ENCODE measurements at regions not wholly inside any gene's neighbourhood (a gene's known extent, or its start where the extent isn't known, plus 50 kb on each side); places are given as distances from the start of the nearest gene placed in this dataset.

DNA sequence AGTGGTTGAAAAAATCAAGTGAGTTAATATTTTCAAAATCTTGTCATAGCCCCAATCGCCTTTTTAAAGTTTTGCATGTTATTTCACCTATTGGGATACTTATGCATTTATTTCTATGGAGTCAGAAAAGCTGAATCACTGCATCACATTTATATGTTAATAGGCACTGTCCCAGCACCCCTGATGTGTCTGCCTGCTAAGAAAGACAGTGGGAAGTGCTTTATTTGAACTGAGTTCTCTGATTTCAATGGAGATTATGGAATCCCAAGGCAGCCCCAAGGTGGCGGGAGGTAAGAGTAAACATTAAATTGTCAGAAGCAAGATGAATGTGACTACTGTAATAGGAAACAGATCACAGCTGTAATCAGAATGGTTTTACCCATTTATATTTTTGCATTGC, 2225.7 kb downstream of the NCAM2 start:
- no peak for DNase-seq
- Histone ChIP-seq H3K4me3 (ENCODE audit: low read depth, low read length) (no peak overlapping the region), H3K4me1 (no peaks in the 10 kb centered on the region), H3K27me3 (no peaks in the 10 kb centered on the region), H3K36me3 (no peaks in the 10 kb centered on the region), H3K9me3 (no peaks in the 10 kb centered on the region)
- no peak for TF ChIP-seq CTCF (IDR thresholded peaks at IDR 0.05; ENCODE audit: low read depth, low read length)

- no peak overlapping the region for H3K4me3 ChIP-seq (ENCODE audit: low read depth, low read length)
- no peaks in the 10 kb centered on the region for H3K36me3 ChIP-seq
- H3K4me1 ChIP-seq: no peaks in the 10 kb centered on the region
- TF ChIP-seq CTCF (IDR thresholded peaks at IDR 0.05; ENCODE audit: low read depth, low read length): no peak
- H3K9me3 ChIP-seq: no peaks in the 10 kb centered on the region
- no peaks in the 10 kb centered on the region for H3K27me3 ChIP-seq
- DNase-seq: no peak
These were observed 2220.5 kb downstream of the NCAM2 start for GRCh38 chr21:23218667-23219066.

DNA sequence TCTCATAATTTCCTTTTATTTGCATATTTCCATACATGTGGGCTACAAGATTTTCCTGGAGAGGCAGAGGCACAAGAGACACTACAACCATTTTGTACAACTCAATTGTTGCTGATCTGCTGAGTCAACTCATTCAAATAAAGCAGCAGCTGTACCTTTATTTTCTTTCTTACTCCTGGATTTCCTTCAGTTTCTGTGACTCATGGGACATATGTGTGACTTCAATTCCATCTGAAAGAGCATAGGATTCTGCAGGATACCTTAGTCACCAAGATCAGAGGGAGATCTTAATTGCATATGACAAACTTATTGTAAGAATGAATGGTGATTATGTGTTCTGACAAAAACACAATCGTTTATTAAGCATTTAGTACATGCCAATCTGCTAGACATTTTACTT, 2219.4 kb downstream of the NCAM2 start:
- Histone ChIP-seq H3K4me1 (no peaks in the 10 kb centered on the region), H3K36me3 (no peaks in the 10 kb centered on the region), H3K4me3 (ENCODE audit: low read depth, low read length) (no peak overlapping the region), H3K27me3 (no peaks in the 10 kb centered on the region), H3K9me3 (no peaks in the 10 kb centered on the region)
- no peak for DNase-seq
- no peak for TF ChIP-seq CTCF (IDR thresholded peaks at IDR 0.05; ENCODE audit: low read depth, low read length)

DNA sequence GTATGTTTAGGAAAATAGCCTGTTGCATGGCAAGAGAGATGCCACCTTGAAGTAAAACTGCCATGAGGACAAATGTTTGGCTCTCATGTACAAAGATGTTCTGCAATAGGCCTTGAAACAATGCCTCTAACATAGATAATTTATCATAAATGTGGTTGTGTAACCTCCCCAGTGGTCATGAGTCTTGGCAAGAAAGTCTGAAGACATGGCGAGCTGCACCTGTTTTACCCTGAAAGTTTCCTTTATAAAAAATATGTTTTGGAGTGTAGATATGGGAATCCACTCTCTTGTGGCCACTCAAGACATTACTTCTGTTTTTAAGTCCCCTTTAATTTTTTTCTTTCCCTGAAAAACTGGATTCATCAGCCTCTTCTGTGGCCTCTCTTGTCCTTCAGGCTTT, 2217.1 kb downstream of the NCAM2 start:
- H3K4me1 ChIP-seq: no peaks in the 10 kb centered on the region
- H3K4me3 ChIP-seq (ENCODE audit: low read depth, low read length): no peak overlapping the region
- TF ChIP-seq CTCF (IDR thresholded peaks at IDR 0.05; ENCODE audit: low read depth, low read length): no peak
- no peaks in the 10 kb centered on the region for H3K36me3 ChIP-seq
- H3K27me3 ChIP-seq: no peaks in the 10 kb centered on the region
- DNase-seq: no peak
- H3K9me3 ChIP-seq: no peaks in the 10 kb centered on the region
